BLaER1 treated with 17β-estradiol and CSF1 and Interleukin-3, amounts not matched to agents 10 nM and 100 nM (cell line): ENCODE measurements at regions not wholly inside any gene's neighbourhood (a gene's known extent, or its start where the extent isn't known, plus 50 kb on each side); places are given as distances from the start of the nearest gene placed in this dataset.

ENCODE experiments used
- H3K27ac ChIP-seq, 11 experiments: shearing (Covaris generic); formaldehyde crosslinking; 2 replicates each; pipeline ENCODE4 v1.8.1; 2022
- H3K27me3 ChIP-seq, 11 experiments: shearing (Covaris generic); formaldehyde crosslinking; 2 replicates each; pipeline ENCODE4 v1.8.1; 2022
- H3K36me3 ChIP-seq, 11 experiments: shearing (Covaris generic); formaldehyde crosslinking; 2 replicates each; pipeline ENCODE4 v1.8.1; 2022
- H3K4me1 ChIP-seq, 10 experiments: shearing (Covaris generic); formaldehyde crosslinking; 2 replicates each; pipeline ENCODE4 v1.8.1; 2022
- H3K4me2 ChIP-seq, 11 experiments: shearing (Covaris generic); formaldehyde crosslinking; 2 replicates each; pipeline ENCODE4 v1.8.1; 2022
- H3K4me3 ChIP-seq, 10 experiments: shearing (Covaris generic); formaldehyde crosslinking; 2 replicates each; pipeline ENCODE4 v1.8.1; 2022
- H3K9ac ChIP-seq, 11 experiments: shearing (Covaris generic); formaldehyde crosslinking; 2 replicates each; pipeline ENCODE4 v1.8.1; 2022
- H3K9me3 ChIP-seq, 11 experiments: shearing (Covaris generic); formaldehyde crosslinking; replicated peaks in 1 of 11; 2 replicates each; pipeline ENCODE4 v1.8.1; 2022
- H4K20me1 ChIP-seq, 11 experiments: shearing (Covaris generic); formaldehyde crosslinking; 2 replicates each; pipeline ENCODE4 v1.8.1; 2022
- Cebpa-rat ChIP-seq, 11 experiments: shearing (Covaris generic); IDR thresholded peaks; 2 replicates each; pipeline ENCODE4 v1.8.1; 2022

DNA sequence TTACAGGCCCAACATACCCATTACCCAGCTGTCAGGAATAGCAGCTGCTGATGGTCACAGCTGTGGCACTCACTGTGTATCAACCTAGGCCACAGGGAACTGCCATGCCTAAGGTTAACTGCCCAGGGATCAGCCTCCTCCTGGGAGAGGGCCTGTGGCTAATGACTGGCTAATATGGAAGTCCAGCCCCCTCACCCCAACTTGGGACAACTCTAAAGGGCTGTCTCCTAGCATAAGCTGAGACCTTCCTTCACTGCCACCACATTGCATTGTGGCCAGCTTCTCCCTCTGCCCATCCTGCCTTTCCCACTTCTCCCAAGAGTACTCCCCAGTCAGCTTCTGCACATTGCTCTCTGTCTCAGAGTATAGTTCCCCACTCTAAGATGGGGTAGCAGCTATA is 316.5 kb downstream of the SMAD2 start:
- no peak for TF ChIP-seq Cebpa-rat (IDR thresholded peaks at IDR 0.05)

GRCh38 chr18:47611649-47612048 is 318.8 kb downstream of the SMAD2 start:
- no peak for TF ChIP-seq Cebpa-rat (IDR thresholded peaks at IDR 0.05)
- Histone ChIP-seq H3K27me3 (no peaks in the 10 kb centered on the region), H3K4me3 (no peak overlapping the region), H3K36me3 (no peaks in the 10 kb centered on the region), H3K27ac (no peak overlapping the region), H3K9ac (no peak overlapping the region), H4K20me1 (no peaks in the 10 kb centered on the region), H3K4me1 (no peaks in the 10 kb centered on the region), H3K4me2 (no peak overlapping the region), H3K9me3 (peaks cover 0 to 11% (median 7%) of the 10 kb centered on the region in 11 experiments; a peak in 10 of 22 replicates)

More for the DNA sequence above, 316.5 kb downstream of the SMAD2 start:
- Histone ChIP-seq H3K27me3 (no peaks in the 10 kb centered on the region), H3K9me3 (peaks cover 0 to 11% (median 7%) of the 10 kb centered on the region in 11 experiments; a peak in 10 of 22 replicates), H3K4me2 (no peak overlapping the region), H3K4me1 (no peaks in the 10 kb centered on the region), H3K36me3 (no peaks in the 10 kb centered on the region), H3K27ac (no peak overlapping the region), H4K20me1 (no peaks in the 10 kb centered on the region), H3K4me3 (no peak overlapping the region), H3K9ac (no peak overlapping the region)

- Histone ChIP-seq H3K4me1 (no peaks in the 10 kb centered on the region), H3K9ac (no peak overlapping the region), H3K36me3 (no peaks in the 10 kb centered on the region), H3K9me3 (peaks cover 0 to 9% (median 5%) of the 10 kb centered on the region in 11 experiments; a peak in 10 of 22 replicates), H3K4me2 (no peak overlapping the region), H4K20me1 (no peaks in the 10 kb centered on the region), H3K27ac (no peak overlapping the region), H3K27me3 (no peaks in the 10 kb centered on the region), H3K4me3 (no peak overlapping the region)
- TF ChIP-seq Cebpa-rat (IDR thresholded peaks at IDR 0.05): no peak
These were observed 323.9 kb downstream of the SMAD2 start for GRCh38 chr18:47606526-47606925.

DNA sequence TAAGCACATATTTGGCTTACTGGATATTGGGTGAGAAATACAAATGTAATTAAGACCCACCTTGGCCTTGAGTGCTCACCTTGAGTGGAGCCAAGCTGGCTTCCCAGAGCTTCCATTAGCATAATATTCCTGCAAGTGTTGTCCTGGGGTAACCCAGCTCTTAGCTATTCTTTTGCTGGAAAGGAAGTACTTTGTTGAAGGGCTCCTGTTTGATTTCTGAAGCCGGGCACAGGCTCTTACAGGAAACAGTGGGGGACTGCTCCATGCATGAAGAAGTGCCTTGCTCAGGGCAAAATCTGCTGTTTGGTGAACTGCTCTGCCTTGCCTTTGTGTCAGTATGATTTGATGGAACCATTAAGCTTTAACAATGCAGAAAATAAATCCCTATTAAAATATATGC is 325.4 kb downstream of the SMAD2 start:
- H3K9ac ChIP-seq: no peak overlapping the region

GRCh38 chr18:47604021-47604420 is 326.4 kb downstream of the SMAD2 start:
- H4K20me1 ChIP-seq: no peaks in the 10 kb centered on the region
- H3K4me1 ChIP-seq: no peaks in the 10 kb centered on the region
- H3K36me3 ChIP-seq: no peaks in the 10 kb centered on the region
- H3K4me2 ChIP-seq: no peak overlapping the region
- H3K9me3 ChIP-seq: no peaks in the 10 kb centered on the region
- no peak for TF ChIP-seq Cebpa-rat (IDR thresholded peaks at IDR 0.05)
- H3K27ac ChIP-seq: no peak overlapping the region
- no peaks in the 10 kb centered on the region for H3K27me3 ChIP-seq
- H3K4me3 ChIP-seq: no peak overlapping the region
- no peak overlapping the region for H3K9ac ChIP-seq

More for the DNA sequence above, 325.4 kb downstream of the SMAD2 start:
- no peak for TF ChIP-seq Cebpa-rat (IDR thresholded peaks at IDR 0.05)
- no peak overlapping the region for H3K27ac ChIP-seq
- no peaks in the 10 kb centered on the region for H3K36me3 ChIP-seq
- H3K27me3 ChIP-seq: no peaks in the 10 kb centered on the region
- H4K20me1 ChIP-seq: no peaks in the 10 kb centered on the region
- H3K9me3 ChIP-seq: no peaks in the 10 kb centered on the region
- no peak overlapping the region for H3K4me3 ChIP-seq
- no peak overlapping the region for H3K4me2 ChIP-seq
- H3K4me1 ChIP-seq: no peaks in the 10 kb centered on the region

GRCh38 chr18:47603158-47603557 is 327.3 kb downstream of the SMAD2 start:
- Histone ChIP-seq H3K4me3 (no peak overlapping the region), H3K27ac (no peak overlapping the region), H3K4me2 (no peak overlapping the region), H3K4me1 (no peaks in the 10 kb centered on the region), H4K20me1 (no peaks in the 10 kb centered on the region), H3K9me3 (no peaks in the 10 kb centered on the region), H3K36me3 (no peaks in the 10 kb centered on the region), H3K27me3 (no peaks in the 10 kb centered on the region), H3K9ac (no peak overlapping the region)
- no peak for TF ChIP-seq Cebpa-rat (IDR thresholded peaks at IDR 0.05)

GRCh38 chr18:47602273-47602897 is 328.1 kb downstream of the SMAD2 start:
- Histone ChIP-seq H3K4me2 (no peak overlapping the region), H3K4me3 (no peak overlapping the region), H3K36me3 (no peaks in the 10 kb centered on the region), H3K9me3 (no peaks in the 10 kb centered on the region), H3K4me1 (no peaks in the 10 kb centered on the region), H3K27ac (no peak overlapping the region), H3K27me3 (no peaks in the 10 kb centered on the region), H4K20me1 (no peaks in the 10 kb centered on the region), H3K9ac (no peak overlapping the region)
- no peak for TF ChIP-seq Cebpa-rat (IDR thresholded peaks at IDR 0.05)

GRCh38 chr18:47601581-47602272 is 328.7 kb downstream of the SMAD2 start:
- Histone ChIP-seq H3K4me2 (no peak overlapping the region), H3K36me3 (no peaks in the 10 kb centered on the region), H3K9me3 (no peaks in the 10 kb centered on the region), H4K20me1 (no peaks in the 10 kb centered on the region), H3K9ac (no peak overlapping the region), H3K4me1 (no peaks in the 10 kb centered on the region), H3K4me3 (no peak overlapping the region), H3K27me3 (no peaks in the 10 kb centered on the region), H3K27ac (no peak overlapping the region)
- no peak for TF ChIP-seq Cebpa-rat (IDR thresholded peaks at IDR 0.05)

GRCh38 chr18:47595831-47596501 is 334.5 kb downstream of the SMAD2 start:
- H4K20me1 ChIP-seq: no peaks in the 10 kb centered on the region
- H3K4me1 ChIP-seq: peaks cover 0 to 10% (median 6%) of the 10 kb centered on the region in 10 experiments; a peak in 11 of 20 replicates
- H3K4me2 ChIP-seq: no peak overlapping the region
- H3K36me3 ChIP-seq: no peaks in the 10 kb centered on the region
- peaks cover 0 to 10% (median 7%) of the 10 kb centered on the region in 11 experiments; a peak in 9 of 22 replicates for H3K27me3 ChIP-seq
- no peak for TF ChIP-seq Cebpa-rat (IDR thresholded peaks at IDR 0.05)
- peaks cover 12 to 17% (median 15%) of the 10 kb centered on the region in 11 experiments; a peak in 19 of 22 replicates for H3K9me3 ChIP-seq
- H3K4me3 ChIP-seq: no peak overlapping the region
- H3K9ac ChIP-seq: no peak overlapping the region
- H3K27ac ChIP-seq: no peak overlapping the region
